D721Med (cell line): ENCODE measurements at regions not wholly inside any gene's neighbourhood (a gene's known extent, or its start where the extent isn't known, plus 50 kb on each side); places are given as distances from the start of the nearest gene placed in this dataset.

Experiments
- DNase-seq: peaks from one replicate; pipeline ENCODE4 v3.0.0; 2011; ENCODE audit warnings: low spot score; ENCODE audit not compliant: insufficient read length
- FAIRE-seq: peaks from 2 replicates; lab custom pipeline; 2011; peaks lifted over from hg19 to GRCh38; lab: Jason Lieb, UNC
- CTCF ChIP-seq: IDR thresholded peaks from 2 replicates; pipeline ENCODE4 v1.5.1; 2012; ENCODE audit warnings: mild to moderate bottlenecking, control low read depth; ENCODE audit not compliant: insufficient read depth; ENCODE audit errors: missing control alignments

DNA sequence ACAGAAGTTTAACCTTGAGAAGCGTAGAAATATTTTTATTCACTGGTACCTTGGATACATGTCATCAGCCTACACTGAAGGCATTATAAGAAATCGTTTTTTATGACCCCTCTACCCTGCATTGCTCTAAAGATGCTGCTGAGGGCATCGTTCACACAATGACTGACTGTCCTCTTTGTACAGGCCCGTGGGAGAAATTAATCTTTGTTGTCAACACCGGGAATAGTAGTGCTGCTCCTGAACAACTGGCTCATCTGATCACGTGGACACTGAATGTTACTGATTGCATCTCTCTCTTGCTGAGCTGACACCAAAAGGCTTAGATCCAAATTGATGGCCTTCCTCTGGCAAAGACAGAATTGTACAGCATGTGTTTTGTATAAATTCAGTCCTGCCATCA lies 157.1 kb upstream of the SMLR1 start:
- DNase-seq (no peak), FAIRE-seq (no peak)
- TF ChIP-seq CTCF: no peak

DNA sequence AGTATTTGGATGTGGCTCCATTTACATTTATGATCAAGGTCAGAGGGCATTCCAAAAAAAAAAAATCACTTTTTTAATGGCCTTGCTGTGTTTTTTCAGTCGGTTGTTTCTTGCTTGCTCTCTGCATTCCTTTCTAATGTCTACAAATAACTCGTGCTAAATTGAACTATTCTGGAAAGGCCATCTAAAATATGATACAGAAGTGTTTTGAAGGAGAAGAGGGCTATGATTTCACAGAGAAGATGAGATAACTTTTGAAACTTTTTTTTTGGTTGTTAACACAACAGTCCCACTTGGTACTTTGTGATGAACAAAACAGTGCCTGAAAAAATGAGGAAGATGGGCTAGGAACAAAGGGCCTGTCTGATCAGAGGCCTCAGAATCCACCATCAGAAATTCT lies 156.1 kb upstream of the SMLR1 start:
- no peak for FAIRE-seq
- no peak for DNase-seq
- TF ChIP-seq CTCF: no peak

DNA sequence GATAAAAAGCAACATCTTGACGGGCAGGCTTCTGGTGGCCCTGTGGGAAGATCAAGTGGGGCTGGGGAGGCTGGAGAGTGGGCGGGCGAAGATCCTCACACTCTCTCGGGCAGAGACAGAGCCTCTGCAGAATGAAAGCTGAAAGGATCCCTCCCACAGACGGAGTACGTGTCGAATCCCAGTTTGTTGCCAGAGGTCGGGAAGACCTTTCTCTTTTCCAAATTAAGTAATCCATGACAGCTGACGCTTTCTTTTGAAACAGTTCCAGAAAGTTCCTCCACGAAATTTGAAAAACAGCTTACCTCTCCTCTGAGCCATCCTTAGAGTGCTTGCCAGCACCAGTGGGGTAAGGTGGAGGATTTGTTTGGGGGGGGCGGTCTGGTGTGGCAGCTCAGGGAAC lies 155.6 kb upstream of the SMLR1 start:
- DNase-seq (no peak), FAIRE-seq (no peak)
- TF ChIP-seq CTCF: no peak

GRCh38 chr6:130672153-130672552 lies 155.1 kb upstream of the SMLR1 start:
- FAIRE-seq (no peak), DNase-seq (no peak)

DNA sequence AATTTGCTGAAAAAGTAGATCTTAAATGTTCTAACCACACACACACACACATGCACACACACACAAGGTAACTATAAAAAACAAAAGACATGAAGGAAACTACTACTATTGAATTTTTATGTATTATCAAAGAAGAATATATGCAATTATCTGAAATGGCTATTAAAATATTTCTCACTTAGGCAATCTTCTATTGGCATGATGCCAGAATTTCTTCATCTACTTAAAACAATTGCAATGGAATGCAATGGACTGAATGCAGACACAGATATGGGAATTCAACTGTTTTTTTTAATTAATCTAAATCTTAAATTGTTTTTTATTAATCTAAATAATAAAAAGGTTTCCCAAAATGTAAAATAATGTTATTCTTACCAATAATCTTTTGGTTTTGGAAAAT lies 152.6 kb upstream of the SMLR1 start:
- FAIRE-seq (no peak), DNase-seq (no peak)
- TF ChIP-seq CTCF: no peak

More at GRCh38 chr6:130672153-130672552, 155.1 kb upstream of the SMLR1 start:
- no peak for TF ChIP-seq CTCF

DNA sequence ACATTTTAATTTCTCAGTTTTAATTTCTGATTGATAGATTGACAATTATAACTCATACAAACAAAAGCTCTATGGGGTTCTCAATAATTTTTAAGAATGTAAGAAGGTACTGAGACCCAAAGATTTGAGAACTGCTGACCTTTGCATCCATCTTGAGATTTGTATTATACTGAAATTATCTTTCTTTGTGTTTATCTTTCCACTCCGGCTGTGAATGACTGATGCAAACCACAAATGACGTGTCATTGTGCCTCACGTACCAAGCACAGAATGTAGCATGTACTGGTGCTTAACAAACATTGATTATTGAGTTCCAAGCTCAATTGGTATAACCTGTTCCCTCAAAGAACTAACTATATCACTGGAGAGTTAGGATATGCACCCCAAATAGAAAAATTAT lies 152.1 kb upstream of the SMLR1 start:
- DNase-seq (no peak), FAIRE-seq (no peak)
- TF ChIP-seq CTCF: no peak

GRCh38 chr6:130676077-130676772 lies 151.0 kb upstream of the SMLR1 start:
- TF ChIP-seq CTCF: peak; percentile 22
- DNase-seq: no peak
- no peak for FAIRE-seq
